PC-3 (cell line): ENCODE measurements at regions not wholly inside any gene's neighbourhood (a gene's known extent, or its start where the extent isn't known, plus 50 kb on each side); places are given as distances from the start of the nearest gene placed in this dataset.

Source experiments
- EZH2 ChIP-seq: fragments of 300-600 bp; sonication (generic); IDR thresholded peaks from one replicate; pipeline ENCODE4 v1.6.1; 2017; ENCODE audit warnings: antibody characterized with exemption, mild to moderate bottlenecking, low read length; ENCODE audit not compliant: unreplicated experiment
- TF ChIP-seq, protein P1 (sequence below): fragments of 300-600 bp; sonication (generic); conservative IDR thresholded peaks from 2 replicates; pipeline ENCODE4 v1.5.1; 2017; ENCODE audit warnings: antibody characterized with exemption, low read depth, mild to moderate bottlenecking, low read length

DNA sequence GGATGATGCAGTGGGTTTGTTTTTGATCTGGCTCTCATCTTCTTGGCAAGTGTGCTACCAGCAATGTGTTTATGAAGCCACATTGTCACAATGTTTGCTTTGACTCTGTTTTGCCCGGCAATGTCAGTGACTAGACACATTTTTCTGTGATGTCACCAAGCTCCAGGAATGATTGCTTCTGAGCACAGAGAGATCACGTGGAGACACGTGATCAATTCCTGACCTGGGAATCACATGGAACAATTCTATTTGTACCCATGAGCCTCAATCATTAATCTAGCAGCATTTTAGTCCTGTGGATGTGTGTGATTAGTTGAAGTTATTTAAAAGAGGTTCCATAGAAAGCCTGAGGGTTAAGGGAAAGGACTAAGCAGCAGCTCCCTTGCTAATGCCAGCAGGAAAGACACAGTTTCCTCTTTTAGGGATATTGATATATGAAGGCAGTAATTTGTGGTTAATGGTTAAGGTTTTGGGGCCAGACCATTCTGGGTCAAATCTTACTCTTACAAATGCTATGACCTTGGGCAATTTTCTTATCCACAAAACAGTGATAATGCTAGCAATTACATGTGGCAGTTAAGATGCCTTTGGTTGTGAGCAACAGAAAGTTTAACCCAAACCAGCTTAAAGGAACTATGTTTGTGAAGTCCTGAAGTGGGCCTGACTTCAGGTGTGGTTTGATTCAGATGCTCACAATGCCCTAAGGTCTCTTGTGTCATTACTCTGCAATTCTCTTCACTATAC, 59.0 kb downstream of the FASLG start:
- TF ChIP-seq, protein P1, sequence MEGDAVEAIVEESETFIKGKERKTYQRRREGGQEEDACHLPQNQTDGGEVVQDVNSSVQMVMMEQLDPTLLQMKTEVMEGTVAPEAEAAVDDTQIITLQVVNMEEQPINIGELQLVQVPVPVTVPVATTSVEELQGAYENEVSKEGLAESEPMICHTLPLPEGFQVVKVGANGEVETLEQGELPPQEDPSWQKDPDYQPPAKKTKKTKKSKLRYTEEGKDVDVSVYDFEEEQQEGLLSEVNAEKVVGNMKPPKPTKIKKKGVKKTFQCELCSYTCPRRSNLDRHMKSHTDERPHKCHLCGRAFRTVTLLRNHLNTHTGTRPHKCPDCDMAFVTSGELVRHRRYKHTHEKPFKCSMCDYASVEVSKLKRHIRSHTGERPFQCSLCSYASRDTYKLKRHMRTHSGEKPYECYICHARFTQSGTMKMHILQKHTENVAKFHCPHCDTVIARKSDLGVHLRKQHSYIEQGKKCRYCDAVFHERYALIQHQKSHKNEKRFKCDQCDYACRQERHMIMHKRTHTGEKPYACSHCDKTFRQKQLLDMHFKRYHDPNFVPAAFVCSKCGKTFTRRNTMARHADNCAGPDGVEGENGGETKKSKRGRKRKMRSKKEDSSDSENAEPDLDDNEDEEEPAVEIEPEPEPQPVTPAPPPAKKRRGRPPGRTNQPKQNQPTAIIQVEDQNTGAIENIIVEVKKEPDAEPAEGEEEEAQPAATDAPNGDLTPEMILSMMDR, result no peak
- no peak for TF ChIP-seq EZH2
